NOMO-1 treated with dmso at 0.1 percent for 144 hours (cell line): ENCODE measurements at regions not wholly inside any gene's neighbourhood (a gene's known extent, or its start where the extent isn't known, plus 50 kb on each side); places are given as distances from the start of the nearest gene placed in this dataset.

ENCODE experiments used
- DNase-seq: peaks from one replicate; lab custom pipeline; 2025; ENCODE audit not compliant: unreplicated experiment; lab: John Stamatoyannopoulos, UW

DNA sequence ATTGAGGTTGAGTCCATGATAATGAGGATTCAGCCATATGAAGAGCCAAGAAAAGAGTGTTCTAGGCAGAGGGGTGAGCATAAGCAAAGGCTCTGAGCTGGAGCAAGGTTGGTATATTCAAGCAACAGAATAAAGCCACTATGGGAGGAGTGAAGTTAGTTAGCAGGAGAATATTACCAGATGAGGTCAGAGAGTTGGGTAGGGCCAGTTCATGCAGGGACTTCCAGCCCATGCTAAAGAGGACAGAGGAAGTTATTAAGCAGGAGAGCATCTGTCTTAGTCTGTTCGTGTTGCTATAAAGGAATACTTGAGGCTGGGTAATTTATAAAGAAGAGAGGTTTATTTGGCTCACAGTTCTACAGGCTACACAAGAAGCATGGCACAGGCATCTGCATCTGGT is 57.1 kb upstream of the ATG10 start:
- no peak for DNase-seq

- DNase-seq: no peak
Observed at GRCh38 chr5:81912933-81913332, 58.9 kb upstream of the ATG10 start.

DNA sequence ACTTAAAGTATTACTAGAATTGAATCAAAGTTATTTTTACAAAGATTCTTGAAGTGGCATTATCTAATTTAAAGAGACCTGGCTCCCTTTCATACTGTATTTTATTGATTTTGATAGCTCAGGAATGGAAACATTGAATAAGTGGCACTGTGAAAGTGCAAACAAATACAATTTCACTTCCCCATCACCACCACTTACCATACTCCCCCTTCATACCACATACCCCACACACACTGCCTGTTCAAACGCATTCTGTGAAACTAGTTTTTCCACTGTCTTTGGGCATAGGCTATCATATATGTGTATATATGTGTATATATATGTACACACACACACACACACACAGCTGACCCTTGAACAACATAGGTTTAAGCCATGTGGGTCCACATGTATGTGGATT is 62.1 kb upstream of the ATG10 start:
- peak; percentile 4 for DNase-seq

GRCh38 chr5:81908771-81909170 is 63.1 kb upstream of the ATG10 start:
- DNase-seq: peak; percentile 6

GRCh38 chr5:81908044-81908443 is 63.8 kb upstream of the ATG10 start:
- no peak for DNase-seq

- no peak for DNase-seq
Observed at GRCh38 chr5:81907012-81907635, 64.7 kb upstream of the ATG10 start.

DNA sequence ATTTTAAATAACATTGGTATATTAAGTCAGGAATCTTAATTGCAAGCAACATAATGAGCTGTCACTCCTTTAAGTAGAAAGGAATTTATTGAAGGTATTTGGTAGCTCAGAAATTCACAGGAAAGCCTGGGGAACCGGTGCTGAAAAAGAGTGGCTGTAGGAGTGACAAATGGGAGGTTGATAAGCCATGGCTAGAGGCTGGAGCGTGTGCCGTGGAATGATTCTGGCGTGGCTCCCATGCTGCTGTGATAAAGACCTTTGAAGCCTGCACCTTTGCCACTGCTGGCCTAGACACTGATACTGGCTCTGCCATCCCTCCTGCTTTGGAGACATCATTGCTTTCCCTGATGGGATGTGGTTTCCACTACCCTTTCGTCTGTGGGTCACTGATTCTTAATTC is 65.7 kb upstream of the ATG10 start:
- no peak for DNase-seq

DNA sequence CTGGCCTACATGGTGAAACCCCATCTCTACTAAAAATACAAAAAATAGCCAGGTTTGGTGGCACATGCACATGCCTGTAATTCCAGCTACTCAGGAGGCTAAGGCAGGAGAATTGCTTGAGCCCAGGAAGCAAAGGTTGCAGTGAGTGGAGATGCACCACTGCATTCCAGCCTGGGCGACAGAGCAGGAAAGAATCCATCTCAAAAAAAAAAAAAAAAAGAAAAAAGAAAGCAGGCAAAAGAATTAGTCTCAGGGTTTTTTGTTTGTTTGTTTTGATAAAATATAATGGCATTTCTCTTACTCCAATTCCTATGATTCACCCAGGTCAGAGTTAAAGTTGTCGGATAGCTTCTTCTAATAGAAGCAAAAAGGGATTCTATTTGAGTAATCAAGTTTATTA is 67.0 kb upstream of the ATG10 start:
- DNase-seq: no peak

GRCh38 chr5:81904166-81904565 is 67.7 kb upstream of the ATG10 start:
- no peak for DNase-seq

- DNase-seq: no peak
Observed at GRCh38 chr5:81901586-81901985, 70.2 kb upstream of the ATG10 start.

DNA sequence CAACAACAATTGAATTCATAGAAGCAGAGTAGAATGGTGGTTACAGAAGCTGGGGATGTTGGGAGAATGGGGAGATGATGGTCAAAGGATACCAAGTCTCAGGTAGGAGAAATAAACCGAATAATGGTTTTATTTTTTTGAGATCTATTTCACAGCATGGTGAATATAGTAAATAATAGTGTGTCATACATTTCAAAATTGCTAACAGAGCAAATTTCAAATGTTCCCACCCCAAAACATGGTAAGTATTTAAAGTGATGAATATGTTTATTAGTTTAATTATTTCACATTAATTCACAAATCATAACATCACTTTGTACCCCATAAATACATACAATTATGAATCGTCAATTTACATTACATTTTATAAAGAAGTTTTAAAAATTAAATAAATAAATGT is 72.7 kb upstream of the ATG10 start:
- DNase-seq: no peak

DNA sequence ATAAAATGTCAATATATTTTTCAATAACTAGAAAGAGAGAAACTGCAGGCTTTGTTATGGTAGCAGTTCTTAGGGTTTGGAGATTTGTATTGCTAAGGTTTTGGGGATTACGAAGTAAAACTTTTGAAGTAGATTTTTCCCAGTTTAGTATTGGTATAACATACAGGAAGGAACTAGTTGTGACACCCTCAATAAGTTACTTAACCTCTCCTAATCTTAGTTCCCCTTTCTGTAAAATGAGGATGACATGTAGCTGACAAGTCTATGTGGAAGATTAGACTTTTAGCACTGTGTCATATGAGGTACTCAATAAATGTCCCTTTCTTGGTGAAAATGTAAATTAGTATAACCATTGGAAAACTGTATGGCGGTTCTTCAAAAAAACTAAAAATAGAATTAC is 73.4 kb upstream of the ATG10 start:
- peak; percentile 61 for DNase-seq

GRCh38 chr5:81896764-81897163 is 75.1 kb upstream of the ATG10 start:
- peak; percentile 37 for DNase-seq

DNA sequence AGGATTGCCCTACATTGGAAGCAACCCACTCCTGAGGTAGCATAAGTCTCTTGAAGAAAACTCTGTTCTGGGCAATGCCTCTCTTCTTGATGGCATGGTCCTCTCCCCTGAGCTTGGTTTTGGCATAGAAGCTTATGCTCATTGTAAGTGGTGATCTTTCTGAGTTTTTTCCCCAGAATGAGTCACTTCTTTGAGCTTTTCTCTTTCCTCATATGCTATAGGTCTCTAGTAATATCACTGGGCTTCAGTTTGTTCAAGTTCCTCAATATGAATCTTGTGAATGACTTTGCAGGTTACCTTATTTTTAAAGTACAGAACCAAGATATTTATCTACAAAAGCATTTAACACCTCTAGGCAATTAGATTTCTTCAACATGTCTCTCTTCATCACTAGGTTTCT is 76.5 kb upstream of the ATG10 start:
- peak; percentile 74 for DNase-seq

- DNase-seq: peak; percentile 49
Observed at GRCh38 chr5:81893961-81894360, 77.9 kb upstream of the ATG10 start.

DNA sequence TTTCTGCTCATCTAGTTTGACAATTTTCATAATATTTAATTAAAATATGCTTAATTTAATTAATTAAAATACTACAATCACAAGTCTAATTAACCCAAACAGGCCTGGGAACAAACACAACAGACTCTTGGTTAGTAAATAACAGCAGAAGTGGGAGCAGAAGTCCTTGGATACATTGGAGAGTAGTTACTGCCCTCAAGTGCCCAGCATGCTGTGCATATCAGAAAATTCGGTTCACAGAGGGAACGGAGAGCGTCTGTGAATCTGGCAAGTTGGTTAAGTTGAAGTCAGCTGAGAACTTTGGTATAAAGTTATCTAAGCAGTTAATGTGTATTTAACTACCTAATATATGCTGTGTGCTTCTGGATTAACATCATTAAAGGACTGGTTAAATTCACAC is 87.0 kb upstream of the ATG10 start:
- no peak for DNase-seq

- no peak for DNase-seq
Observed at GRCh38 chr5:81883371-81883770, 88.5 kb upstream of the ATG10 start.

GRCh38 chr5:81881595-81881994 is 90.2 kb upstream of the ATG10 start:
- no peak for DNase-seq

DNA sequence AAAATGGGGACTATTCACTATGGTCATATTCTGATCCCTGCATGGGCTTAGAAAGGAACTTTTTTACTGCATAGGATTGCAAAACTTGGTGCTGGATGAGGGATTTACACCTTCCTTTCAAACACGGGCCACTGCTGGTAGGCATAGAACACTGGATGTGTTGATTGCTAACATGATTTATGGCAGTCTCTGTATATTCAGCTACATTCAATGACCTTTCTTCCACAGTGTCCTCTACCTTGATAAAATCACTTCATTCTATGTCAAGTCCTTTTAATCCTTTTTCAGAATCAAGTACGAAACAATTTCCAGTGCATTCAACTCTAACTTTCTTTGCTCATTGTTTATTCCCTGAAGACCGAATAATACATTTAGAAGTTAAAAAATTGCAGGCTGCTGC is 91.9 kb upstream of the ATG10 start:
- no peak for DNase-seq

- peak; percentile 57 for DNase-seq
Observed at GRCh38 chr5:81878333-81878732, 93.5 kb upstream of the ATG10 start.

DNA sequence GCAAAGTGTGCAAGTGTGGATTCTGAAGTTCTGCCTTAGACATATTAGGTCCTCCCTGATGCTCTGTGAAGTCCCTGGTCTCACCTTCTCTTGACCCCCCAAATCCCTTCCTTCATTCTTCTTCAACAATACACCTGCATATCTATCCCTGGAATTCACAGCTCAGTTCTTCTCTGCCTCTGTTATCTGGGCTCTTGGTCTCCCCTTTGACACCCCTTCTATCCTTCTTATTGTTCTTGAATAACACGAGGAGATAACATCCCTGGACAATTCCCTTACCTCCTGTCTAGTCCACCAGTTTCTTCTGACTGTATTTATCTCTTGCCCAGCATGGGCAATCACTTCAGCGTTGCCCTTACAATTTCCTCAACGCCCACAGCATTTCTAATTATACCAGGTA is 104.8 kb upstream of the ATG10 start:
- DNase-seq: no peak

- DNase-seq: no peak
Observed at GRCh38 chr5:81860778-81861177, 109.9 kb upstream of the SSBP2 start.

- no peak for DNase-seq
Observed at GRCh38 chr5:81859624-81860023, 108.7 kb upstream of the SSBP2 start.
